Transverse colon (tissue), 4 donors: ENCODE measurements at regions not wholly inside any gene's neighbourhood (a gene's known extent, or its start where the extent isn't known, plus 50 kb on each side); places are given as distances from the start of the nearest gene placed in this dataset.

Experiments
- DNase-seq: peaks from one replicate; pipeline ENCODE4 v3.0.0-alpha.2; 2019
- H3K27ac ChIP-seq, 4 donors: fragments of 200-600 bp; sonication (generic); 2 replicates each; pipeline ENCODE4 v1.5.1; 2016 to 2018; ENCODE audit warnings: inconsistent platforms in 4 of 4
- H3K27me3 ChIP-seq: fragments of 200-600 bp; sonication (generic); 2 replicates; pipeline ENCODE4 v1.5.1; 2017; ENCODE audit warnings: inconsistent platforms
- H3K36me3 ChIP-seq, 4 donors: fragments of 200-600 bp; sonication (generic); 2 replicates each; pipeline ENCODE4 v1.5.1; 2017 to 2019; ENCODE audit warnings: inconsistent platforms in 4 of 4
- H3K4me1 ChIP-seq, 4 donors: fragments of 200-600 bp; sonication (generic); 2 replicates each; pipeline ENCODE4 v1.5.1; 2017 to 2020; ENCODE audit warnings: inconsistent platforms in 4 of 4
- H3K4me3 ChIP-seq, 4 donors: fragments of 200-600 bp; sonication (generic); 1 replicate in 1 of 4; 2 replicates in 3 of 4; pipeline versions ENCODE4 v1.5.1 to v1.6.1; 2017 to 2019; ENCODE audit warnings: inconsistent platforms in 4 of 4
- H3K9me3 ChIP-seq, 2 donors: fragments of 200-600 bp; sonication (generic); 2 replicates each; pipeline ENCODE4 v1.5.1; 2017 to 2019; ENCODE audit warnings: inconsistent platforms in 2 of 2
- CTCF ChIP-seq, 5 experiments: fragments of 200-600 bp in 3 of 5; fragments of 450-650 bp in 2 of 5; sonication (generic) in 3 of 5; IDR thresholded peaks; 1 replicate in 2 of 5; 2 replicates in 3 of 5; pipeline ENCODE4 v1.5.1; 2016 to 2017; ENCODE audit warnings: antibody characterized with exemption in 5 of 5, inconsistent platforms in 3 of 5, mild to moderate bottlenecking in 2 of 5, moderate library complexity in 1 of 5
- EP300 ChIP-seq: sonication (generic); formaldehyde crosslinking; IDR thresholded peaks from one replicate; pipeline ENCODE4 v1.6.1; 2017; ENCODE audit warnings: antibody characterized with exemption, low read depth
- POLR2A ChIP-seq: fragments of 450-650 bp; IDR thresholded peaks from one replicate; pipeline ENCODE4 v1.6.1; 2016; ENCODE audit warnings: antibody characterized with exemption, mild to moderate bottlenecking, moderate library complexity
- POLR2AphosphoS5 ChIP-seq, 3 donors: sonication (generic); formaldehyde crosslinking; IDR thresholded peaks; one replicate each; pipeline ENCODE4 v1.6.1; 2016; ENCODE audit warnings: antibody characterized with exemption in 3 of 3
- WGBS, 2 donors: methylation state at CpG; one replicate each; pipeline ENCODE4 v1.1.5; 2018; ENCODE audit warnings: low coverage in 1 of 2; 5-methylcytosine and 5-hydroxymethylcytosine counted together
- in situ Hi-C, 4 donors: fragments of 200-750 bp; cut with MboI; loops; one replicate each; pipeline versions ENCODE4 v1.15.0 to v1.15.1; 2017; ENCODE audit warnings: low sequenced_read_pairs in 3 of 4, low pct_ligation_motif_present in 1 of 4, low pct_unique_long_range_greater_than_20kb in 1 of 4
- intact Hi-C: fragments of 100-400 bp; cut with DNase I; formaldehyde crosslinking; loops from one replicate; pipeline ENCODE4 v1.15.1; 2023; ENCODE audit warnings: low total_unique reads

- no peaks in the 10 kb centered on the region for H3K4me1 ChIP-seq
- intact Hi-C loops (no loop called here), in situ Hi-C loops (no loop called here)
- H3K36me3 ChIP-seq = no peaks in the 10 kb centered on the region
- no peak overlapping the region for H3K4me3 ChIP-seq
- H3K9me3 ChIP-seq = no peaks in the 10 kb centered on the region
- no peak for DNase-seq
- no peak for TF ChIP-seq POLR2A
- no peak for TF ChIP-seq EP300
- no peak for TF ChIP-seq CTCF (IDR thresholded peaks at IDR 0.05)
- no peak for TF ChIP-seq POLR2AphosphoS5 (IDR thresholded peaks at IDR 0.05)
- no peaks in the 10 kb centered on the region for H3K27me3 ChIP-seq
- H3K27ac ChIP-seq = no peak overlapping the region
Measured at GRCh38 chr7:132072873-132073272, 503.4 kb downstream of the PLXNA4 start.

- H3K36me3 ChIP-seq = no peaks in the 10 kb centered on the region
- DNase-seq = no peak
- intact Hi-C loops = no loop called here
- in situ Hi-C loops = no loop called here
- 86 to 100% methylated on average over 3 to 4 of the region's 4 CpGs for WGBS, 2 donors
- no peaks in the 10 kb centered on the region for H3K9me3 ChIP-seq
- no peak overlapping the region for H3K4me3 ChIP-seq
- H3K4me1 ChIP-seq = peaks cover under 1 to 4% (median 2%) of the 10 kb centered on the region in 4 donors
- TF ChIP-seq EP300 (no peak), POLR2A (no peak), CTCF (IDR thresholded peaks at IDR 0.05) (no peak), POLR2AphosphoS5 (IDR thresholded peaks at IDR 0.05) (no peak)
- H3K27me3 ChIP-seq = no peaks in the 10 kb centered on the region
- no peak overlapping the region for H3K27ac ChIP-seq
Measured at GRCh38 chr7:132072165-132072564, 504.1 kb downstream of the PLXNA4 start.

GRCh38 chr7:132069306-132069705, 507.0 kb downstream of the PLXNA4 start:
- H3K36me3 ChIP-seq = no peaks in the 10 kb centered on the region

GRCh38 chr7:132066761-132067171, 509.5 kb downstream of the PLXNA4 start:
- 34 to 63% methylated on average over 5 to 12 of the region's 12 CpGs for WGBS, 2 donors
- in situ Hi-C loops = no loop called here
- DNase-seq = peak; percentile 20

More at GRCh38 chr7:132069306-132069705, 507.0 kb downstream of the PLXNA4 start:
- Histone ChIP-seq H3K9me3 (no peaks in the 10 kb centered on the region), H3K4me3 (no peak overlapping the region), H3K27me3 (no peaks in the 10 kb centered on the region), H3K27ac (no peak overlapping the region), H3K4me1 (peaks cover 4 to 22% (median 14%) of the 10 kb centered on the region in 4 donors)
- intact Hi-C loops = no loop called here
- DNase-seq = no peak
- TF ChIP-seq POLR2A (no peak), EP300 (no peak), POLR2AphosphoS5 (IDR thresholded peaks at IDR 0.05) (no peak), CTCF (IDR thresholded peaks at IDR 0.05) (no peak)
- in situ Hi-C loops = no loop called here
- 53 to 68% methylated on average over 3 to 4 of the region's 4 CpGs for WGBS, 2 donors

More at GRCh38 chr7:132066761-132067171, 509.5 kb downstream of the PLXNA4 start:
- H3K27me3 ChIP-seq = no peaks in the 10 kb centered on the region
- no peaks in the 10 kb centered on the region for H3K9me3 ChIP-seq
- H3K36me3 ChIP-seq = no peaks in the 10 kb centered on the region
- peak overlapping the region; percentile 70 to 77 (median 76) for H3K27ac ChIP-seq
- H3K4me3 ChIP-seq = no peak overlapping the region
- TF ChIP-seq POLR2AphosphoS5 (IDR thresholded peaks at IDR 0.05) (no peak), EP300 (no peak), POLR2A (no peak), CTCF (IDR thresholded peaks at IDR 0.05) (no peak)
- intact Hi-C loops = no loop called here
- H3K4me1 ChIP-seq = peaks cover 4 to 22% (median 14%) of the 10 kb centered on the region in 4 donors
